Pancreas (tissue), 10 donors: ENCODE measurements at regions not wholly inside any gene's neighbourhood (a gene's known extent, or its start where the extent isn't known, plus 50 kb on each side); places are given as distances from the start of the nearest gene placed in this dataset.

Experiments
- ATAC-seq, 4 donors: fragments of 200-7000 bp; cut with Tn5 transposase; one replicate each; pipeline versions ENCODE4 v1.8.0 to v1.9.1; 2020; ENCODE audit warnings: mild to moderate bottlenecking in 4 of 4, moderate library complexity in 4 of 4
- DNase-seq, 6 donors: peaks; one replicate each; pipeline ENCODE4 v3.0.0-alpha.2; 2020
- FAIRE-seq: peaks from 2 replicates; lab custom pipeline; 2012; peaks lifted over from hg19 to GRCh38; lab: Jason Lieb, UNC
- H3K27ac ChIP-seq, 4 donors: fragments of 200-600 bp; sonication (generic); 1 replicate in 3 of 4; 2 replicates in 1 of 4; pipeline versions ENCODE4 v1.5.0 to v1.8.0; 2020
- H3K27me3 ChIP-seq, 4 donors: fragments of 200-600 bp; one replicate each; pipeline ENCODE4 v1.8.0; 2021
- H3K36me3 ChIP-seq, 3 donors: fragments of 200-600 bp; sonication (generic) in 1 of 3; one replicate each; pipeline versions ENCODE4 v1.5.0 to v1.8.0; 2020 to 2021
- H3K4me1 ChIP-seq, 3 donors: fragments of 200-600 bp; one replicate each; pipeline ENCODE4 v1.8.0; 2021
- H3K4me3 ChIP-seq, 4 donors: fragments of 200-600 bp; sonication (generic) in 2 of 4; one replicate each; pipeline versions ENCODE4 v1.5.0 to v1.8.0; 2020 to 2021
- H3K9me3 ChIP-seq, 4 donors: fragments of 200-600 bp; one replicate each; pipeline ENCODE4 v1.8.0; 2021
- WGBS, 2 donors: extraction: QIAGEN DNeasy Blood & Tissue Kit; methylation state at CpG; one replicate each; pipeline ENCODE4 v1.1.7; 2013; 5-methylcytosine and 5-hydroxymethylcytosine counted together
- intact Hi-C, 3 donors: fragments of 100-400 bp; cut with DNase I; formaldehyde crosslinking; loops; one replicate each; pipeline versions ENCODE4 v1.11.1 to v1.14.2; 2022
- TF ChIP-seq, protein P1 (sequence below), 4 donors: fragments of 200-600 bp; sonication (generic) in 3 of 4; IDR thresholded peaks; one replicate each; pipeline versions ENCODE4 v1.5.0 to v1.8.0; 2021; ENCODE audit warnings: antibody characterized with exemption in 4 of 4
- donor health status: healthy with polysubstance abuse.
- donor health status: DM: no; HTN: no; CAD: no; lungs with moderate emphysema.
- donor health status: DM: no; HTN: no; CAD: no.
- donor health status: control.
- donor health status: control.
- donor health status: Bipolar disorder and iron deficiency.
- donor health status: DM: yes; HTN: yes; CAD: no.
- donor health status: DM: no; HTN: no; CAD: no.
- donor health status: DM: no; HTN: no; CAD: no.
- donor health status: DM: yes; HTN: yes; CAD: no.

DNA sequence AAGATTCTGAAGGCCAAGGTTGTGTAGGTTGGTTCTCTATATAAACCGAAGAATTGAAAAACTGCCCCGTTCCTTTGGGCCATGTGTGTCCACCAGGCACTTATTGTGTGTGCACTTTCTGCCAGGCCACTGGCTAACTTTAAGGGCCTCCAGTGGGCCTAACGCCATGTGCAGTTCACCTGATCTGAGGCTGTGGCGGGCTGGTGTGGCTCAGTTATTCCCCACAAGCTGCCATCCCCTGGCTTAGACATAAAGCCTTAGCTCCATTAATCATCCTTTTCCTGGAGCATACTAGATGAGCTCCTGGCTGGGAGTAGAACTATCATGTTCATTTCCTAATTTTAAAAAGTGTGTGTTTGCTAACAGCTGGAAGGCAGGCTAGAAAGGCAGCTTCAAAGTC lies 304.1 kb upstream of the TNP1 start:
- no peak for FAIRE-seq
- H3K36me3 ChIP-seq: no peaks in the 10 kb centered on the region

DNA sequence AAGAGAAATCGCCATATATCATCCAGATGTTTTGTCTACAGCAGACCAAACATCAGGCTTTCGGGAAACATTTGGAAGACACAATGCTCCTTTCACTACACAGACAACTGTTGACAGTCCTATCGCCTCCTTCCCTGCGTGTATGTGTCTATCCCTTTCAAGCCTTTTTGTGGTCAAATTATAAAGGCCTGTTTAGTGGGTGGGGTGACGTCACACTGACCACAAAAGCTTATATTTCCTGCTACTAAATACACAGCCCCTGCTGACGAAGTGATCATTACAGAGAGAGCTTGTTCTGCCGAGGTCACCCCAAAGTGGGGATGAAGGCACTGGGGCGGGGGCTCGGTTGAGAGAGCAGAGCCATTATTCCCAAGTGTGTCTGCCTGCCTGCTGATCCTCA lies 302.7 kb upstream of the TNP1 start:
- 71 to 75% methylated on average over 9 of the region's 9 CpGs for WGBS, 2 donors
- H3K4me3 ChIP-seq: no peak overlapping the region
- no peaks in the 10 kb centered on the region for H3K36me3 ChIP-seq
- intact Hi-C loops: loop anchor here in 1 of 3 donors (10.0 kb wide), 1 partner anchor 478 kb away; no protein-coding TSS in a partner anchor
- no peaks in the 10 kb centered on the region for H3K4me1 ChIP-seq
- H3K27me3 ChIP-seq: peaks cover 0 to 2% (median 0%) of the 10 kb centered on the region in 4 donors
- DNase-seq (no peak), FAIRE-seq (no peak), ATAC-seq (no peak)
- no peak overlapping the region for H3K27ac ChIP-seq
- TF ChIP-seq, protein P1, sequence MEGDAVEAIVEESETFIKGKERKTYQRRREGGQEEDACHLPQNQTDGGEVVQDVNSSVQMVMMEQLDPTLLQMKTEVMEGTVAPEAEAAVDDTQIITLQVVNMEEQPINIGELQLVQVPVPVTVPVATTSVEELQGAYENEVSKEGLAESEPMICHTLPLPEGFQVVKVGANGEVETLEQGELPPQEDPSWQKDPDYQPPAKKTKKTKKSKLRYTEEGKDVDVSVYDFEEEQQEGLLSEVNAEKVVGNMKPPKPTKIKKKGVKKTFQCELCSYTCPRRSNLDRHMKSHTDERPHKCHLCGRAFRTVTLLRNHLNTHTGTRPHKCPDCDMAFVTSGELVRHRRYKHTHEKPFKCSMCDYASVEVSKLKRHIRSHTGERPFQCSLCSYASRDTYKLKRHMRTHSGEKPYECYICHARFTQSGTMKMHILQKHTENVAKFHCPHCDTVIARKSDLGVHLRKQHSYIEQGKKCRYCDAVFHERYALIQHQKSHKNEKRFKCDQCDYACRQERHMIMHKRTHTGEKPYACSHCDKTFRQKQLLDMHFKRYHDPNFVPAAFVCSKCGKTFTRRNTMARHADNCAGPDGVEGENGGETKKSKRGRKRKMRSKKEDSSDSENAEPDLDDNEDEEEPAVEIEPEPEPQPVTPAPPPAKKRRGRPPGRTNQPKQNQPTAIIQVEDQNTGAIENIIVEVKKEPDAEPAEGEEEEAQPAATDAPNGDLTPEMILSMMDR (IDR thresholded peaks at IDR 0.05): no peak
- no peaks in the 10 kb centered on the region for H3K9me3 ChIP-seq

More for the DNA sequence above, 304.1 kb upstream of the TNP1 start:
- H3K27me3 ChIP-seq: peaks cover 0 to 1% (median 0%) of the 10 kb centered on the region in 4 donors
- intact Hi-C loops: loop anchor here in 1 of 3 donors (10.0 kb wide), 1 partner anchor 479 kb away; no protein-coding TSS in a partner anchor
- DNase-seq: no peak
- TF ChIP-seq, protein P1 (IDR thresholded peaks at IDR 0.05): no peak
- ATAC-seq: no peak
- no peaks in the 10 kb centered on the region for H3K4me1 ChIP-seq
- WGBS, 2 donors: 90 to 98% methylated on average over 4 of the region's 4 CpGs
- H3K27ac ChIP-seq: no peak overlapping the region
- H3K4me3 ChIP-seq: no peak overlapping the region
- H3K9me3 ChIP-seq: no peaks in the 10 kb centered on the region

DNA sequence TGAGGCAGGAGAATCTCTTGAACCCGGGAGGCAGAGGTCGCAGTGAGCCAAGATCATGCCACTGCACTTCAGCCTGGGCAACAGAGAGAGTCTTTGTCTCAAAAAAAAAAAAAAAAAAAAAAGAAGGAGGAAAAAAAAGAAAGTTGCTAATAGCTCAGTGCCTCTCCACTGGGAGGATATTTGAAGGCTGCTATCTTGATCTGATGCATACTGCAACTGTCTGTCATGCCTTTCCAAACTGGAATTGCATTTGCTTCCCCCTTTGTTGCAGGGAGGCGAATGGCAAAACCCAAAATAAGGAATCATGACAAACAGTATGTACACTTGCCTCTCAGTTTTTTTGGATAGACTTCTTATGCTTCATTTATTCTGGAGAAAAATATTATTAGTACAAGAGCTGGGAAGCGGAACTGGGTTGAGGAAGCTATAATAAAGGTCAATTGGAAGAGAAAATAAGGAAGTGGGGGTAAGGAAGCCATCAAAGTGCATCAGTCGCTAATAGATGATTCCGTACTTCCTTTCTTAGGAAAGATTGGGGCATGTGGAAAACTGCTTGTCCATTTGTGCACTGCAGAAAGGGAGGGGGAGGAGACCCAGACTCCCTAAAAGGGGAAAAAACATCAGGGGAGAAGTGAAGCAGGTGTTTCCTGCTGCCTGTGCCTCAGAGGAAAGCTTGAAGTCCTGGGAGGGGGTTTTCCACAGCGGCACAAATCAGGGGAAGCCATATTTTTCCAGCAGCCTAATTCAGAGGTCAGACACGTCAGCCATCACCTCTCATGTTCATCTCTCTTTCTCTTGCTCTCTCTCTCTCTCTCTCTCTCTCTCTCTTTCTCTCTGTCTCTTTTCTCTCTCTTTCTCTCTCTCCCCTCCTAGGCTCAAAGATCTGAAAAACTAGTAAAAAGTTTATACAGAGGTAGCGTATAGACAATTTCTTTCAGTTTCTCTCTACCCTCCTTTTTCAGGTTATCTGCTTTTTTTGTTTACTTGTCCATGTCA lies 301.4 kb upstream of the TNP1 start:
- Histone ChIP-seq H3K9me3 (no peaks in the 10 kb centered on the region), H3K4me1 (no peaks in the 10 kb centered on the region), H3K27ac (no peak overlapping the region), H3K27me3 (peaks cover 0 to 2% (median 0%) of the 10 kb centered on the region in 4 donors), H3K36me3 (no peaks in the 10 kb centered on the region), H3K4me3 (no peak overlapping the region)
- ATAC-seq: peak in 1 of 4 donors; percentile 34
- DNase-seq: no peak
- 62 to 63% methylated on average over 9 of the region's 9 CpGs for WGBS, 2 donors
- FAIRE-seq: no peak
- intact Hi-C loops: loop anchor here in 1 of 3 donors (10.0 kb wide), 1 partner anchor 476 kb away; no protein-coding TSS in a partner anchor
- TF ChIP-seq, protein P1 (IDR thresholded peaks at IDR 0.05): no peak

DNA sequence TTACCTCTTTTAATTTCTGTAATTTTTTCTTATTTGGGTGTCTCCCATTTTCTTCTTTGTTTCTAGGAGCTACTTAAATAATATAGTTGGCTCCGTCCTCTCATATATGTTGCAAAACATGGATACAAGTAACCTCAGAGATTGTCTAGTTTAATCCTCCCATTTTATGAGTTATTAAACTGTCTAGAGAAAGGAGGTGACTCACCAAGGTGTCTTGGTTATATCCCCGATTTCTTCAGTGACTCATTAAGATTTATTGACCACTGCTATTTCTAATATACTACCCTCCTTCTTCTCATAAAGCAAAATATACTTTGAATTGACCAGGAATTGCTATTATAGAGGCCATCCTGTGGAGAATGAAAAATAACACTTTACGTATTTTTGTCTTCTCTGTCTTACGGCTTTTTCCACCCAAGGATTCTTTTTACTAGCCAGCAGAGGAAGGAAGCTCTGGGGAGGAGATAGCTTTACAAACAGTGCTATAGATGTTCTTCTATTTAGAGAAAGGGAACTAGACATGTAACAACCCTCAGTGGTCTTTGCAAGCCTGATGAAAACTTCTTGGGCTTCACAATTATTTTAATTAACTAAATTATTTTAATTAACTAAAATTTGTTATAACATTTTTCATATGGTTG lies 300.4 kb upstream of the TNP1 start:
- TF ChIP-seq, protein P1 (IDR thresholded peaks at IDR 0.05): no peak
- Histone ChIP-seq H3K9me3 (no peaks in the 10 kb centered on the region), H3K27ac (no peak overlapping the region), H3K36me3 (no peaks in the 10 kb centered on the region), H3K4me1 (no peaks in the 10 kb centered on the region), H3K27me3 (peaks cover 0 to 2% (median 0%) of the 10 kb centered on the region in 4 donors), H3K4me3 (no peak overlapping the region)
- ATAC-seq (no peak), FAIRE-seq (no peak), DNase-seq (no peak)
- WGBS, 2 donors: 74 to 75% methylated on average over 4 of the region's 4 CpGs
- intact Hi-C loops: loop anchor here in 1 of 3 donors (10.0 kb wide), 1 partner anchor 475 kb away; no protein-coding TSS in a partner anchor
